ENCODE measurements at regions not wholly inside any gene's neighbourhood (a gene's known extent, or its start where the extent isn't known, plus 50 kb on each side); places are given as distances from the start of the nearest gene placed in this dataset.

DNA sequence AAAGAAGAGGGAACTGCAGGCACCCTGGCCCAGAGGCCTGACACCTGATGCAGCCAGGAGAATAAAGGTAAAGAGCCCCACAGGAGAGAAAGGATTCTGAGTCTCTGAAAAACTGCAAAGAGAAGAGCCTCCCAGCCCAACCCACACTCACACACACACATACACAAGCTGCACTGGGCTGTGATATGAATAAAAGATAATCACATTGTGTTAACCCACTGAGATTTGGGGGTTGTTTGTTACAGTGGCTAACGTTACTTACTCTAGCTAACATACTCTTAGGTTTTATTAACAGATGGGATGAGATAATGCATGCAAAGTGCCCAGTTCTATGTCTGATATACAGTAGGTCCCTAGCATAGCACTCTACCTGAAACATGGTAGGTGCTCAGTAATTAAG lies 554.4 kb downstream of the CD83 start:
- TF ChIP-seq CREB1 (CRISPR knock-in tag; IDR thresholded peaks at IDR 0.05) (no peak), TEAD4 (CRISPR knock-in tag; IDR thresholded peaks at IDR 0.05) (no peak), SOX15 (CRISPR knock-in tag; IDR thresholded peaks at IDR 0.05) (no peak), ETV6 (CRISPR knock-in tag; IDR thresholded peaks at IDR 0.05) (no peak)
- TF ChIP-seq, protein P1, sequence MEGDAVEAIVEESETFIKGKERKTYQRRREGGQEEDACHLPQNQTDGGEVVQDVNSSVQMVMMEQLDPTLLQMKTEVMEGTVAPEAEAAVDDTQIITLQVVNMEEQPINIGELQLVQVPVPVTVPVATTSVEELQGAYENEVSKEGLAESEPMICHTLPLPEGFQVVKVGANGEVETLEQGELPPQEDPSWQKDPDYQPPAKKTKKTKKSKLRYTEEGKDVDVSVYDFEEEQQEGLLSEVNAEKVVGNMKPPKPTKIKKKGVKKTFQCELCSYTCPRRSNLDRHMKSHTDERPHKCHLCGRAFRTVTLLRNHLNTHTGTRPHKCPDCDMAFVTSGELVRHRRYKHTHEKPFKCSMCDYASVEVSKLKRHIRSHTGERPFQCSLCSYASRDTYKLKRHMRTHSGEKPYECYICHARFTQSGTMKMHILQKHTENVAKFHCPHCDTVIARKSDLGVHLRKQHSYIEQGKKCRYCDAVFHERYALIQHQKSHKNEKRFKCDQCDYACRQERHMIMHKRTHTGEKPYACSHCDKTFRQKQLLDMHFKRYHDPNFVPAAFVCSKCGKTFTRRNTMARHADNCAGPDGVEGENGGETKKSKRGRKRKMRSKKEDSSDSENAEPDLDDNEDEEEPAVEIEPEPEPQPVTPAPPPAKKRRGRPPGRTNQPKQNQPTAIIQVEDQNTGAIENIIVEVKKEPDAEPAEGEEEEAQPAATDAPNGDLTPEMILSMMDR (IDR thresholded peaks at IDR 0.05): no peak
